K562 (cell line): ENCODE measurements at regions not wholly inside any gene's neighbourhood (a gene's known extent, or its start where the extent isn't known, plus 50 kb on each side); places are given as distances from the start of the nearest gene placed in this dataset.

Experiments
- ASH1L ChIP-seq: fragments of 450-650 bp; IDR thresholded peaks from 2 replicates; pipeline ENCODE4 v1.6.1; 2018; ENCODE audit warnings: borderline replicate concordance, mild to moderate bottlenecking, low read depth; ENCODE audit not compliant: partially characterized antibody
- CREM ChIP-seq: IDR thresholded peaks from 2 replicates; pipeline ENCODE4 v1.6.1; 2014; ENCODE audit warnings: antibody characterized with exemption, low read depth
- FOXJ2 ChIP-seq: fragments of 200-800 bp; sonication (Bioruptor generic); IDR thresholded peaks from 2 replicates; pipeline ENCODE4 v1.6.1; 2016; ENCODE audit warnings: missing genetic modification characterization, missing compliant biosample characterization
- GABPB2 ChIP-seq: fragments of 250-450 bp; sonication (Bioruptor Pico); conservative IDR thresholded peaks from 2 replicates; pipeline ENCODE4 v1.5.1; 2021; ENCODE audit warnings: mild to moderate bottlenecking
- HDAC8 ChIP-seq: fragments of 450-650 bp; IDR thresholded peaks from 2 replicates; pipeline ENCODE4 v1.6.1; 2016; ENCODE audit warnings: mild to moderate bottlenecking, missing genetic modification characterization, moderate library complexity, missing compliant biosample characterization
- KAT7 ChIP-seq: sonication (generic); formaldehyde crosslinking; IDR thresholded peaks from 2 replicates; pipeline ENCODE4 v1.8.0; 2022; ENCODE audit warnings: missing genetic modification reagents, mild to moderate bottlenecking, borderline replicate concordance
- KLF13 ChIP-seq: fragments of 450-650 bp; IDR thresholded peaks from 2 replicates; pipeline ENCODE4 v1.6.1; 2016; ENCODE audit warnings: missing genetic modification characterization, low read depth, mild to moderate bottlenecking, missing compliant biosample characterization, moderate library complexity, borderline replicate concordance
- MAZ ChIP-seq, 2 experiments: fragments of 450-650 bp in 1 of 2; sonication (generic) in 1 of 2; formaldehyde crosslinking; IDR thresholded peaks in 1 of 2; conservative IDR thresholded peaks in 1 of 2; 2 replicates each; pipeline versions ENCODE4 v1.4.0 to v1.5.0; 2020; ENCODE audit warnings: mild to moderate bottlenecking in 1 of 2, missing genetic modification reagents in 1 of 2
- MYC ChIP-seq, 2 experiments: fragments of 250-450 bp in 1 of 2; sonication (Bioruptor Pico) in 1 of 2; IDR thresholded peaks; 2 replicates each; pipeline versions ENCODE4 v1.5.1 to v1.6.1; 2012 to 2021; ENCODE audit warnings: low read depth in 2 of 2, borderline replicate concordance in 1 of 2, improper control_type of control experiment in 1 of 2, low read length in 1 of 2, mild to moderate bottlenecking in 1 of 2, moderate library complexity in 1 of 2
- NR2C1 ChIP-seq, 2 experiments: fragments of 450-650 bp; IDR thresholded peaks; 2 replicates each; pipeline ENCODE4 v1.6.1; 2017; ENCODE audit warnings: mild to moderate bottlenecking in 2 of 2, antibody characterized with exemption in 1 of 2, inconsistent platforms in 1 of 2, missing compliant biosample characterization in 1 of 2, missing genetic modification characterization in 1 of 2
- PHF20 ChIP-seq: fragments of 450-650 bp; IDR thresholded peaks from 2 replicates; pipeline ENCODE4 v1.6.1; 2018; ENCODE audit not compliant: partially characterized antibody
- RCOR1 ChIP-seq, 2 experiments: IDR thresholded peaks; 2 replicates each; pipeline ENCODE4 v1.6.1; 2012; ENCODE audit warnings: low read depth in 2 of 2, low read length in 2 of 2, borderline replicate concordance in 1 of 2, improper control_type of control experiment in 1 of 2
- RFX1 ChIP-seq: fragments of 450-650 bp; IDR thresholded peaks from 2 replicates; pipeline ENCODE4 v1.6.1; 2016; ENCODE audit warnings: mild to moderate bottlenecking, moderate library complexity
- TBP ChIP-seq: optimal IDR thresholded peaks from 2 replicates; pipeline ENCODE3; 2011; ENCODE audit warnings: low read depth, low read length, improper control_type of control experiment
- USF1 ChIP-seq: sonication (generic); formaldehyde crosslinking; IDR thresholded peaks from 2 replicates; pipeline ENCODE4 v1.9.0; 2022; ENCODE audit warnings: mild to moderate bottlenecking, missing genetic modification reagents
- XRCC5 ChIP-seq: fragments of 200-400 bp; formaldehyde crosslinking; IDR thresholded peaks from 2 replicates; pipeline ENCODE4 v1.6.1; 2017; ENCODE audit warnings: low read depth, mild to moderate bottlenecking, low read length
- YY1 ChIP-seq, 3 experiments: IDR thresholded peaks; 2 replicates each; pipeline ENCODE4 v1.6.1; 2011; ENCODE audit warnings: low read length in 2 of 3, mild to moderate bottlenecking in 2 of 3, moderate library complexity in 2 of 3, borderline replicate concordance in 1 of 3, control low read depth in 1 of 3, low read depth in 1 of 3; ENCODE audit not compliant: insufficient read depth in 3 of 3, insufficient replicate concordance in 2 of 3, control insufficient read depth in 1 of 3, insufficient read length in 1 of 3; ENCODE audit errors: extremely low read depth in 1 of 3
- ZBTB2 ChIP-seq: fragments of 450-650 bp; IDR thresholded peaks from 2 replicates; pipeline ENCODE4 v1.6.1; 2016; ENCODE audit warnings: antibody characterized with exemption
- ZBTB33 ChIP-seq: sonication (generic); formaldehyde crosslinking; IDR thresholded peaks from 2 replicates; pipeline ENCODE4 v1.8.1; 2023; ENCODE audit warnings: mild to moderate bottlenecking, missing genetic modification reagents
- ZC3H8 ChIP-seq: fragments of 450-650 bp; IDR thresholded peaks from 2 replicates; pipeline ENCODE4 v1.6.1; 2017
- ZKSCAN3 ChIP-seq: fragments of 250-450 bp; sonication (Bioruptor Pico); IDR thresholded peaks from 2 replicates; pipeline ENCODE4 v1.4.0; 2020
- ZNF124 ChIP-seq: sonication (generic); formaldehyde crosslinking; IDR thresholded peaks from 2 replicates; pipeline ENCODE4 v1.8.1; 2022; ENCODE audit warnings: missing genetic modification reagents
- ZNF140 ChIP-seq: fragments of 250-450 bp; sonication (Bioruptor Pico); IDR thresholded peaks from 2 replicates; pipeline ENCODE4 v1.8.0; 2021; ENCODE audit warnings: moderate library complexity, mild to moderate bottlenecking, inconsistent platforms

GRCh38 chr4:138919094-138919936, 96.3 kb upstream of the NOCT start (continued):
- TF ChIP-seq KAT7 = no peak
- no peak for TF ChIP-seq ZNF124 (CRISPR knock-in tag)
- TF ChIP-seq CREM = 0 out of 2 replicates have a peak, but pooled peaks have one; percentile 28
- no peak for TF ChIP-seq FOXJ2 (tag)
- TF ChIP-seq ASH1L = no peak
- no peak for TF ChIP-seq GABPB2 (CRISPR knock-in tag)
- no peak for TF ChIP-seq ZC3H8
- TF ChIP-seq TBP = no peak
- TF ChIP-seq PHF20 = no peak
- no peak for TF ChIP-seq ZKSCAN3
- TF ChIP-seq ZNF140 (CRISPR knock-in tag) = no peak
- 0 out of 4 replicates have a peak, but pooled peaks of 1 of the 2 experiments have one; percentile 33 for TF ChIP-seq MAZ (CRISPR knock-in tag; conservative IDR thresholded peaks at IDR 0.05 in 1 of 2, IDR thresholded peaks at IDR 0.05 in 1 of 2)
- no peak for TF ChIP-seq RFX1
- no peak for TF ChIP-seq KLF13
- no peak for TF ChIP-seq USF1
- no peak for TF ChIP-seq ZBTB33 (CRISPR knock-in tag)
- TF ChIP-seq ZBTB2 = no peak
- no peak for TF ChIP-seq XRCC5
- 0 out of 4 replicates have a peak, but pooled peaks of 1 of the 2 experiments have one; percentile 63 for TF ChIP-seq RCOR1 (IDR thresholded peaks at IDR 0.05; ENCODE audit: borderline replicate concordance in 1 of 2, low read depth in 2 of 2, low read length in 2 of 2)
- TF ChIP-seq HDAC8 (tag) = no peak
- no peak for TF ChIP-seq MYC (IDR thresholded peaks at IDR 0.05; ENCODE audit: low read depth, low read length)
- no peak for TF ChIP-seq MYC (CRISPR knock-in tag; IDR thresholded peaks at IDR 0.05; ENCODE audit: borderline replicate concordance, low read depth)
- TF ChIP-seq YY1 (IDR thresholded peaks at IDR 0.05; ENCODE audit: borderline replicate concordance in 1 of 3, control insufficient read depth in 1 of 3, extremely low read depth in 1 of 3, insufficient read depth in 3 of 3, insufficient read length in 1 of 3, insufficient replicate concordance in 2 of 3, low read depth in 1 of 3, low read length in 2 of 3) = no peak
- TF ChIP-seq NR2C1 (IDR thresholded peaks at IDR 0.05) = no peak
- no peak for TF ChIP-seq NR2C1 (tag; IDR thresholded peaks at IDR 0.05)
